ENCODE measurements at regions not wholly inside any gene's neighbourhood (a gene's known extent, or its start where the extent isn't known, plus 50 kb on each side); places are given as distances from the start of the nearest gene placed in this dataset.
"Not testable (repeated sequence)": the region's sequence is repeated elsewhere in the genome, so short reads cannot be mapped to it uniquely, and the experiment has no call there.

DNA sequence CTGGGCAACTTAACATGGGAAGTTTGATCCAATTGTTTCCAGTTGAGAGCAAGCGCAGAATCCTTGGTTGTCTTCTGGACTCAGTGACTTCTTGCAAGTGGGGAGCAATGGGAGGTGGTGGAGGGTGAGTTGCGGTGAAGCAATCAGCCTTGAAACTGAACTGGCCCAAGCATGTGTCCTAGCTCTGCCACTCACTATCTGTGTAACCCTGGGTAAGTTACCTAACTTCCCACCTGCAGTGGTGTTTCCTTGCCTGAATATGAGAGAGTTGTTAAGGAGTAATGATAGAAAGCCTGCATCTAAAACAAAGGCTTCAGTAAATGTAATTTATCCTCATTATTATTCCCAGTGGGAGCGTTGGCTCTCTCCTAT, 132.5 kb upstream of the NFIA start:
- DNase-seq (ENCODE audit: low spot score): no peak

DNA sequence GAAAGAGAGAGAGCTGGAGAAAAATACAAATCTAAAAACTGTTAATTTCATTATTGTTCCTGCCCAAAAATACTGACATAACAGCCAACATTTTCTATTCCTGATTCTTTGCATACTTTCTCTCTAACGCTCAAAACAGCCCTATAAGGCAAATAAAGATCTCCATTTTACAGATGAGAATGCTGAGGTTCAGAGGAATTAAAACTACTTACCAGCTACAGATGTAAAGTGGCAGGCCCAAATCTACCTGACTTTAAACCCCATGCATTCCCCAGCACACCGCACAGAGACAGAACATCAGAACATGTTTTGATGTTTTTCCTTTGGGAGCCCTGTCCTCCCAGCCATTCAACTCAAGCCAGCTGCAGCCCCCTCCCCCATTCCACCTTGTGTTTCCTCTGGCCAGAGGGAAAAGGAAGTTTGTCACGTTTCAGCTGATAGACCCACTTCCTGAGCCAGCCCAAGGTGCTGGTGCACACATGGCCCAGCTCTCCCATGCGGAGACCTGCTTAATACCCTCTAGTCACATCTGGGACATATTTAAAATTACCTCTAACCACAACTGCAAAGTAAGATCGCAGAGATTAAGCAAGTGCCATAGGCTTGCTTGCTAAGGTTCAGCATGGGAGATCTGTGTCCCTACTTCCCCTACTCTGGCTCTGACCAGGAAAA, 133.1 kb upstream of the NFIA start:
- DNase-seq (ENCODE audit: low spot score): no peak

DNA sequence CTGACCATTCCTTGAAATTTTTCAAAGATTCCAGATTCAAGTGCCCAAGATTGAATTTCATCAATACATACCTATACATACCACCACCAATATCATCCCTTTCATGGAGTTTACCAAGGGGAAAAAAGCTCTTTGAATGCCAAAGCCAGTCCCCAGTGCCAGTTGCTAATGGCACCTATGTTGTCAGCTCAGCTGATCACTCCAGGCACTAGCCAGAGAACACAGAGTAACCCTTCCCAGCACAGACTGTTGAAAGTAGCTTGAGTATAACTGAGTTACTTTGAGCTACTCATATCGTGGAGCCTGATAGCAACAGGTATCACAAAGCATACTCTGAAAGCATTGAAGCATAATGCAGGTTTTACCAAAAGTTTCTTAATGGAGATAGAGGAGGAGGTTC, 133.9 kb upstream of the NFIA start:
- DNase-seq (ENCODE audit: low spot score): no peak

DNA sequence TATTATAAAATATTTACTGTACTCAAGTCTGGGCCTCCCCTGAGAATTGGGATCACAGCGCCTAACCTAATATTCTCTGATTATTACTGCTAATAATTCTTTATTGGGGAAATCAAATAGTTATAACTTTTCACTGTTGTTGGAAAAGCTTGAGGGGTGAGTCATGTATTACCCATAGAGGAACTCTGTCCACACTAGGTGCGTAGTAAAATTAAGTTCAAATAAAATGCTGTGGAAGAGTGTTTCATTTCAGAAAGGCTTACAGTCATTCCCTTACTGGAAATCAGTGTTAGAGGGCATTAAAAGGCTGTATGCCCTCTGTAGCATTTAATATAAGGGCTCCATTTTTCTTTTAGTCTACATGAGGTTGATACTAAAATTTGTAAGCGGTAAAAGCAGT, 135.0 kb upstream of the NFIA start:
- no peak for DNase-seq (ENCODE audit: low spot score)

DNA sequence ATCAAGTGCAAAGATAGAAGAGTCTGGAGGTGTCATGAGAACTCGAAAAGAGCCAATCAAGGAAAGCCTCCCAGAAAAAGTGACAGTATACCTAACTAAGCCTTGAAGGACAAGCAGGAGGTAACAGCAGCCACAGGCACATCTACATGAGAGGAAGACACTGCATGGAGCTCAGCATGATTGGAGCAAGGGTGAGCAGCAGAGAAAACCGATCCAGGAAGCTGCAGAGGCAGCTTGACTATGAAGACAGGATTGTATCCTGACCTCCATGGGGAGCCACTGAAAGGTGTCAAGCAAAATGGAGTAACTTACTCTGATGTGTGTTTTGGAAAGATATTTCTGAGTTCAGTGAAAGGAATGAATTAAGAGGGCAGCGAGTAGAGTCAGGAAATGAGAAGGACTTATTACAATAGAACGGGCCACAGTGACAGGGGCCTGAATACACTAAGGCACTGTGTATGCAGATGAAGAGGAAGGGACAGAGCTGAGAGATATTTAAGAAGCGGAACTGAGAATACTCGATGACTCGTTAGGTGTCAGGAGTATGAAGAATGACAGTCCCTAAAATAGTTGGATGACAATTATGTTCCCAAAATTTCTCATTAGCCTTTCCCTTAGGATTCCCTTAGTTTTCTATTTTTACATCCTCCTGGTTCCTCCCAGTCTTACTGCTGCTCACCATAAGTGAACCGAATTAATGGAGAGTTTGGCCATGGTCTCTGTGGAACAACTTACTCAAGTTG, 139.3 kb upstream of the NFIA start:
- no peak for DNase-seq (ENCODE audit: low spot score)

DNA sequence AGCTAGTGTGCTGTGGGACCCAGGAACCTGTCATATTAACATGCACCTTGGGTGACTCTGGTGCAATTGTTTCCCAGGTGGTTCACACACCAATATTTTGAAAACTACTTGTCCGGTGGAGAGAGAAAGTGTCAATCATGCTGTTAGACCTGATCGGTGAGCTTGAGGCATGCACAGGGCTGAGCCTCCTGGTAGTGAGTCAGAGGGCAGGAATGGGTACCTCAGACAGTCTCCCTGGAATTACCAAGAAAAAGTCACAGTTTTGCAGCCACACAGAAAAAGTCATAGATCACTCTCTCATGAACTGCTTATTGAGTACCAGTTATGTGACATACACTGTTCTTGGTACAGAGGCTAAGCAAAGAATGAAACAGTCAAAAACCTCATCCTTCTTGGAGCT, 140.1 kb upstream of the NFIA start:
- no peak for DNase-seq (ENCODE audit: low spot score)

DNA sequence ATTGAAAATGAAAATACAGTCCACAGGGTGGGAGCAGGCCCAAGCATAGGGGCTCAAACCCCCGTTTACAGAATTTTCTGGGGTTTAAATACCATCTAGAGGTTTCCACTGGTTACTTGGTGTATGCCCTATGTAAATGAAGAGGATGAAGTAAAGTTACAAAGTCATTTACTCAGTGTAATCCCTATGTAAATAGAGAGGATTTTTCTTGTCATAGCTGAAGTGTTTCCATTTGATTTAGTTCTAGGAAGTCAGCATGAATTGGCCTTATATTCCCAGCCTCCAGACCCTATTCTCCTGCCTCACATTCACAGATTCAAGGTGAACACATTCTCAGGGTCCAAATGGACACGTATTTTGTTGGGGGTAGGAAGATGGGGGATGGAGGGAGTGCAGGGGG, 141.7 kb upstream of the NFIA start:
- not testable (repeated sequence) for DNase-seq (ENCODE audit: low spot score)

DNA sequence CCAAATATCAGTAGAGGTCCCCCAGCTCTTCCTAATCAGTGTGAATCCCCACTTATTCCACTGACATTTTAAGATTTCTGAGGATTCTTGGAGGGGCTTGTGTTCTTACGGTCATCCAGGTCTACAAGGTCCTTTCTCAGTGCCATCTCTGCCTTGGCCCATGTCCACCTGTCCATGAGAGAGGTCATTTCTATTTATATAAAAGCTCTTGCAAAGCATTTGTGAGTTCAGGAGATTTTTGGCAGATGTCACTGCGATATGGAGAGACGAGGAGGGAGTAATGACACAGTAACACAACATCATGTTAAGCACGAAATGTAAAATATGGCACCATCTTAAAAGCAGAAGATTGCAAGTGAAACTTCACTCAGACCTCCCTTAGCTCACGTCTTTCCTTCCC, 144.6 kb upstream of the NFIA start:
- no peak for DNase-seq (ENCODE audit: low spot score)

DNA sequence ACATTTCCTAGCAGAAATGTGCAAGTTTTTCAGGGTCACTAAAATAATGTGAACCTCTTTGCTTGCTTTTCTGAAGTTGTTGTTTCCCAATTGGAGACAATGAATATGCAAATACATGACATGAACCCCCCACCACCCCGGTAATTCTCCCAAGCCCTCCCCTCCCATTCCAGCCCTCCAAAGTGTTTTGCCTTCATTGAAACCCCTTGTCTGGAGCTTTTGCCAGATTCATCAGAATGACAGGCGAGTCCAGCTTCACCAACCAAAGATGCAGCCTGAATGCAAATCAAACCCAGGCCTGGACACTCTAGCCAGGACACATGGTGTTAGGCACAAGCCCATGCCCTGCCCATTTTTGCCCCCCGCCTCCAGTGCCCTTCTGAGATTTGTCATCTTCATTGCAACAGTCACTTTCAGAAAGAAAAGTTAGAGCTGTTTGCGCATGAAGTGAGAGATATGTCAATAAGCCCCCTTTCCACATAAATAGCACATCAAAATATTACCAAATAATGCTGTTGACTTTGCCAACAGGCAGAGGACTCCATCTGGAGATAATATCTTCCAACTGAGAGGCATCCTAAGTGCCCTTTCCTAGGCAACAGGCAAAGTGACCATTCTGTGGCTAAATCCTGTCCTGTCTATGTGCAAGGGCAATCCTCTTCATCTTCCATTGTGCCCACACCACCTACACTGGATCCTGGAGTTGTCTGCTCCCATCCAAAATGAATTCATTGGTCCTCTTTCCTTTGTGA, 145.6 kb upstream of the NFIA start:
- no peak for DNase-seq (ENCODE audit: low spot score)

DNA sequence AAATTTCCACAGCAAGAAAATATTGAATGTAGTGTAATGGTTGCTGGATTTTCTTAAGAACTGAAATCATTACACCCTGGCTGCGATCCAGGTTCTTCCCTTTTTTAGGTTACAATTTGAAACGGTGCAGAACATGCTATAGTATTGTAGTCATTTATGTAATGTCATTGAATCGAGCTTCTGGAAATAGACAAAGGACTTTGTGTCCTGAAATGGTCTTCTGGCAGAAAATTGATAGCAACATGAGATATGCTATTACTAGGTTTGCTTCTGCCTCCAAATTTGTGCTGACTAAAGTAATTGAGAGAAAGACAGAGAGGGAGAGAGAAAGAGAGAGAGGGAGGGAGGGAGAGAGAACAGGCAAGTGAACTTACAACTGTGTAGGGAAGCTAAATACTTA, 146.2 kb upstream of the NFIA start:
- no peak for DNase-seq (ENCODE audit: low spot score)

DNA sequence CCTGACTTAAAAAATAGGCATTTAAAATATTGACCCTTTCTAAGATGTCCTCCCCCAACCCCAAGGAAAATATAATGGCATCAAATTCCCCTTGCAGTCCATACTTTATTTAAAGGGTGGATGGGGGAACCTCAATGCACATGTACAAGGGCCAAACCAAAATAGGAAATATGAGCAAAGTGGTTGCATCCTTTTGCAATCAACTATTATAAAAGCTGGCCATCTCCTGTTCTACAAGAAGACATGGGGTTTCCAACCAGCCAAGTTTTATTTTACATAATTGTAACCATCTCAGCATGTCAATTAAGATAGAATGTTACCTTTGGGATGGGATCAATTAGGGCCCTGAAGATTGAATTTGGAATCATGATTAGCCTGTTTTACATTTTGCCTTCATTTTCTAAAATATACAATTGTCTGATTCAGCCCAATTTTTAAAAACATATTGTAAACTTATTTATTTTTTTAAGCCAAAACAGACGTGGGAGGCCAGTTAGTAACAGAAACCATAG, 146.7 kb upstream of the NFIA start:
- no peak for DNase-seq (ENCODE audit: low spot score)

DNA sequence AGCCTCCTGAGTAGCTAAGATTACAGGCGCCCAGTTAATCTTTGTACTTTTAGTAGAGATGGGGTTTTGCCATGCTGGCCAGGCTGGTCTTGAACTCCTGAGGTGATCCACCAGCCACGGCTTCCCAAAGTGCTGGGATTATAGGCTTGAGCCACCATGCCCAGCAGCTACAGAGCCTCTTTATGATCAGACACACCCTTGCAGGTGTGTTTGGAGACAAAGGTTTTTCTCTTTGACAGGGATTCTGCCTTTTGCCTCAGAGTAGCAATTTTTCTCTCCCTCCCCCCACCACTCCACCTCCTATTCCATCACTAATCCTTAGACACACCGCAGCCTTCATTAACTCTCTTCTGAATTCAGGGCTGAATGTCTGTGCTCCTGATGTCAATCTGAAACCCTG, 152.2 kb upstream of the NFIA start:
- no peak for DNase-seq (ENCODE audit: low spot score)

DNA sequence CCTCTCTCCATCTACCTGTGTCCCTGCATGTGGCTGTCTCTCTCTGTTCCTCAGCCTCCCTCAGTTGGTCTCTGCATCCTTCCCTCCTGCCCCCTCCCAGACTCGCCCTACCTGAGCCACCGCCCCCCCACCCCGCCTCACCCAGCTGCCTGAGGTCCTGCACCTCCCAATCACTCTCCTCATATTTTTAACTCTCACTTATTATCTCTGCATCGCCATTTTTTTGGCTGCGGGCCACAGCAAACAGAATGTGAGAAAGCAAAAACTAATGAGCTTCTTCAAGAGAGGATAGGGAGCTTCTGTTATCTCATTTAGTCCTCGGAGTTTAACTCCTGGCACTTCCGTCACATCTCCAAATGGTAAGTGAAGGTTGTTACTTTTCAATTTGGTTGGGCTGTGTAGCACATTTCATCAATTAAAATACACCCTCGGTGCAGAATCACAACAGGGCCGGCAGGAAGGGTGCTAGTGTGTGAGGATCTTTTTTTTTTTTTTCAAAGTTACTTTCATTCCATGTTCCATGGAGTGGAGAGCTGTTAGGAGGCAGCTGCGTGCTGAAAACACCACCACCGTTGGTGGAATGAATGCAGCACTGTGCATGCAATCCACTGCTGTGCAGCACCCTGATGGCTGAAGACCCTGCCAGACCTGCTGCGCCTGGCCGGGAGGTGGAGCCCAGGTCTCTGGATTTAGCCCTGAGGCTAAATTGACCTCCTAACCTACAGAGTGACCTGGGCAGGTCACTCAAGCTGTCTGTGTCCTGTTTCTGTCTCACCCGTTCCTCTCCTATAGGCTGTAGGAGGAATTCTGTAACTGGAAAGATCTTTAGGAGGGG, 157.2 kb upstream of the NFIA start:
- DNase-seq (ENCODE audit: low spot score): no peak

DNA sequence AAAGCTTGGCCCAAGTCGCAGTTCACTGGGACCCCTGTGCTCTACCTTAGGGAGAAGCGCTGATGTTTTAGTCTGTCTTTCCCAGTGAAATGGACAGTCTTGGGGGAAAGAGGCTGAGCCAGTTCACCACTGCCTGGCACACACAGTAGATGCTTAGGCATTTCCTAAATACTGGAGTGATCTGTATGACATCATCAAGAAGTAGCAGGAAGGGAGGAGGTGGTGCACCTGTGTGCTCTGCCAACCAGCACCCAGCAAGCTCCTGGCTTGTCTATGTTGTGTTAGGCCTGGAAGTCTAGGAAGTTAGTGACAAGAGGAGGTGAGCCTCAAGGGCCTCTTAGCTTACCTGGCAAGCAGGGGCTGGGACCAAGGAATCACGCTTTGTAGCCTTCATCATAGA, 158.2 kb upstream of the NFIA start:
- DNase-seq (ENCODE audit: low spot score): no peak

DNA sequence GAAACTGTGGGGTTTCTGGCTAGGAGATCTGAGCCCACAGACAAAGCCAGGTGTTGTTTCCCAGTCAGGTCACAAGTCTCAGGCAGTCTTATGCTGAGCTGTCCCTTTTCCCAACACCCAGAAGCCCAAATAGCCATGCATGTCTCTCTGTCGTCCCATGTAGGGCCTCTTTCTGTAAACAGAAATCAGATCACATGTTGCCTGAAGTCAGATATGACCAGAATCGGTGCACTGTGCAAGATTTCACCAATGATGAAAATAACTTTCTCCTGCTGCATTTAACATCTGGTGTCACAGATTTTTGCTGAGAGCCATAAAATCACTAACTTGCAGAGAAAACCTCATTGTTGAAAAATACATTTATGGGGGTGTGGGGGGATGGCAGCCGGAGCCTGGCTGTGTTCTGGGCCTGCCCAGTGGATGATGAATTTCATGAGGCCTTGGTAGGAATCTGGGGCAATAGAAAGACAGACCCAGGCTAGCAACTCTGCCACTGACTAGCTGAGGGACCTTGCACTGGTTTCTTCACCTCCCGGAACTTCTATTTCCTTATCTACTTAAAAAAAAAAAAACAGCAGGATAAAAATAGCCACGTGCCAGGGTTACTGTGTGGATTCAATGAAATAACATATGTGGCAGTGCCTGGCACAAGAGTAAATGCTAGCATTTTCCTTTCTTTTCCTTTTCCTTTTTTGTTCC, 158.8 kb upstream of the NFIA start:
- no peak for DNase-seq (ENCODE audit: low spot score)

DNA sequence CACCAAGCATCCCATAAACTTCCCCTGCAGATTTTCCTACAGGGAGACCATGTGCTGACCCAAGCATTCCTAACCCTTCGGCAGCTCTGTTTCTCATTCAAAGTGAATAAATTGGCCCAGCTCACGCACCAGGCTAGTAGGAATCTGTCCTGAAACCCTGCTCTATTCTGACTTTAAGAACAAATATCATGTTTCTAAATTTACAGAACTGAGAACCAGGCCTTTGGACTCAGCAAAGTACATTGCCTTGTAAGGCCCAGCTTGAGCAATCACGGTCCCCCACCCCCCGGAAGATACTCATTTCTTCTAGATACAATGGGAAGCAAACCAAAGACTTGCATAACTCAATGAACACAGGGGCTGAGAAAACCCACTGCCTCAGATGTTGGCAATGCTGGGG, 160.1 kb upstream of the NFIA start:
- DNase-seq (ENCODE audit: low spot score): no peak

DNA sequence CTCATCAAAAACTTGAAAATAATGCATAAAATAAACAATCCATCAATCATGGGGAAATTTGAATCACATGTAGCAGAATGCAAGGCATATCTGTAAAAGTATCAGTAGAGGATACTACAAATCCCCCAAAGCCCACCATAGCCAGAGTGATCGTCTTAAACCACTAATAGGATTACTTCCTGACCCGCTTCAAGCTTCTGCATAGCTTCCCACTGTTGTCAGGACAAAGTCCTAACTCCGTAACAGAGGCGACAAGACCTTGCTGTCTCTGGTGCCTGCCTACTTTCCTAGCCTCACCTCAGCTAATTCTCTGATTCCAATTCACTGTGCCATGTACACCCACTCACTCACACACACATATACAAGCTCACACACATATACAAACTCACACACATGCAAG, 161.2 kb upstream of the NFIA start:
- DNase-seq (ENCODE audit: low spot score): no peak

DNA sequence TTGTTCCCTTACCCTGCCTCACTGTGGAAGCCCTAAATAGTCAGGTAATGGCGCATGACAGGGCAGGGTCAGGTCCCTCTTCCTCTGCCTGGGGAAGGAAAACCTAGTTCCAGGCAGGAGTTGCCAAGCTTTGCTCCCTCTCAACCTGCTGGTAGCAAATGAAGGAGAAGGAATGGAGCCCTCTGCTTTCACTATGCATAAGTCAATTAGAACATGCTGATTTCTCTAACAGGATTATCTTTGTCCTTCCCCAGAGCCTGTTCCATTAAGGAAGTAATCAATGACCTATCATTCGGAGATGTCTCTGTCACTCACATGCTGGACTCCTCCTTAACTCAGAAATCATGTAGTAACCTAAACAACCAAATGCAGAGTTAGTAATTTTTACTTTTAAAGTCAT, 161.8 kb upstream of the NFIA start:
- no peak for DNase-seq (ENCODE audit: low spot score)

DNA sequence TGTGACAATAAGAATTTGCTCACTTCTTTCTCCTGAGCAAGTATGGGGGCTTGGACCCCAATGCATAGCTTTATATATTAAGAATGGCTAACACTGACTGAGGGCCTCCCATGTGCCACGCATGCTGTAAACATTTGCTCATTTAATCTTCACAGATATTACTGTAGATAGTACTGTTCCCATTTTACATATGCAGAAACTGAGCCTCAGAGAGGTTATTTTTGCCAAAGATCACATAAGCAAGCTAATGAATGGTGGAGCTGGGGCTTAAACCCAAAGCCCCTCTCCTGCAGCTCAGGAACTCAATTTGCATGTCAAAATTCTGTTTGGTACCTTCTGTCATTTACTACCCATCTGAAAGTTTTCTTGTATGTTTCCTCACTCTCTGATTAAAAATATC, 163.5 kb upstream of the NFIA start:
- DNase-seq (ENCODE audit: low spot score): no peak

DNA sequence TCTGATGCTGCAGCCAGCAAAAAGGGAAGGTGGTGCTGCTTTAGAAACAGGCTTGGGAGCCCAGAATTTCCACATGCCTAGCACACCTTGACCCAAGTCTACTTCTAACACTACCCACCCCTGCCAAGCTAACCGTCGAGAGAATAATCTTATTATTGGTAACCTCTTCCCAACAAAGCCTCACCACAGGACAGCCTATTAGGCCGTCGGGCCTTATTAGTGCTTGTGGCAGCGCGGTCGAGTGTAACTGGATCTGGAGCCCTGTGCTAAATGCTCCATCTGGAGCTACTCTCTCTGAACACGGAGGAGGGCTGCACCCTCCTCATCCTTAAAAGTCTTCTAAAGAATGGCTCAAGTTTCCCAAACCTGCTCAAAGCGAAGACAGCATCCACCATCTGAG, 165.5 kb upstream of the NFIA start:
- DNase-seq (ENCODE audit: low spot score): no peak

DNA sequence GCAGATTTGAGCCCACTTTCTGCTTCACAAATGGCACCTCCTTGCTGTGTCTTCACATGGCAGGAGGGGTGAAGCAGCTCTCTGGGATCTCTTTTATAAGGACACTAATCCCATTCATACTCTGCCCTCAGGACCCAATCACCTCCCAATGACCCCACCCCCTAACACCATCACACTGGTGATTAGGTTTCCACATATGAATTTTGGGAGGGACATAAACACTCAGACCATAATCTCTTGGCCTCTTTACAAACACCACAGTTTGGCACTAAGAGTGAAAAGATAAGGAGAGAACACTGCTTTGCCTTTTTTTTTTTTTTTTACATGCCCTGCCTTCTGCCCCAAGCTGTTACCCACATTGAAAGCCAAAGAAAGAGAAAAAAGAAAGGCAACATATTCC, 166.2 kb upstream of the NFIA start:
- no peak for DNase-seq (ENCODE audit: low spot score)

DNA sequence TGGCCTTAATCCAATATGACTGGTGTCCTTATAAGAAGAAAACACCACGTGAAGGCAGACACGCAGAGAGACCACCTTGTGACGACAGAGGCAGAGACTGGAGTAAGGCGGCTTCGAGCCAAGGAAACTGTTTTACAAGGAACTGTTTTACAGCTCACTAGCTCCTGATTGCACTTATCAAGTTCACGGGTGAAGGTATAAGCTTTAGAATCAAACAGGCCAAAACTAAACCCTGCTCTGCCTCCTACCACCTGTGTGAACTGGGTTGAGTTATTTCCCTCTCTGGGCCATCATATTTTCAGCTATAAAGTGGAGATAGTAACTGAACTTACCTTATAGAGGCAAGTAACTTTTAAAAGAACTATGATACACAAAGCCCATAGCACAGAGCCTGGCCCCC, 166.9 kb upstream of the NFIA start:
- DNase-seq (ENCODE audit: low spot score): no peak
